ENCODE measurements at regions not wholly inside any gene's neighbourhood (a gene's known extent, or its start where the extent isn't known, plus 50 kb on each side); places are given as distances from the start of the nearest gene placed in this dataset.

GRCh38 chrX:120794525-120794975 lies 81.1 kb downstream of the CT47B1 start:
- Histone ChIP-seq H3K36me3 (ENCODE audit: control insufficient read depth in 2 of 2, extremely low read depth in 1 of 2, insufficient read depth in 2 of 2, low read length in 2 of 2) (no peaks in the 10 kb centered on the region), H3K4me2 (ENCODE audit: insufficient read depth, low read length) (peak overlapping the region; percentile 27), H3K4me1 (ENCODE audit: control insufficient read depth, extremely low read depth, insufficient read depth, low read length) (peaks cover 71% of the 10 kb centered on the region), H4K20me1 (replicated peaks; ENCODE audit: control insufficient read depth, extremely low read depth, insufficient read depth, low read length) (no peaks in the 10 kb centered on the region), H3K9ac (replicated peaks; ENCODE audit: extremely low read depth, insufficient read depth, low read length) (peak overlapping the region; percentile 5), H3K4me3 (replicated peaks in 1 of 3; ENCODE audit: insufficient read depth in 1 of 3, low read depth in 1 of 3, low read length in 3 of 3) (no peak overlapping the region), H2AFZ (ENCODE audit: low read depth, low read length) (no peak overlapping the region), H3K27ac (ENCODE audit: insufficient read depth, low read depth, low read length) (peak overlapping the region; percentile 79), H3K79me2 (ENCODE audit: control insufficient read depth, insufficient read depth, low read length) (no peaks in the 10 kb centered on the region), H3K9me3 (replicated peaks; ENCODE audit: control insufficient read depth, insufficient read depth, low read length) (no peaks in the 10 kb centered on the region), H3K27me3 (ENCODE audit: control insufficient read depth in 2 of 2, insufficient read depth in 2 of 2, low read length in 2 of 2) (no peaks in the 10 kb centered on the region), H3K9me1 (replicated peaks; ENCODE audit: control insufficient read depth, extremely low read depth, insufficient read depth, low read length) (no peaks in the 10 kb centered on the region)
- intact Hi-C loops (cut with micrococcal nuclease): loop anchor here (1.0 to 10.0 kb wide), 3 partner anchors 25 to 540 kb away; partner anchors contain the start of gene ZBTB33
- FAIRE-seq (peak; percentile 70), DNase-seq (ENCODE audit: low read depth, low spot score) (peak; percentile 67)
- ChIA-PET POLR2A (no interaction called here), CTCF (interaction anchor here (1.4 to 1.5 kb wide), 2 partner anchors 44 to 308 kb away, joined by 3 to 4 read pairs; no protein-coding TSS in a partner anchor)
- dilution Hi-C loops (cut with MboI; ENCODE audit: extremely low pct_ligation_motif_present, low sequenced_read_pairs): no loop called here
- BruUV-seq (replicated peaks): no TSS peak
- TF ChIP-seq POLR2AphosphoS5 (IDR thresholded peaks at IDR 0.05; ENCODE audit: insufficient read depth, low read depth, low read length): peak; percentile 38
- peak; percentile 62 for TF ChIP-seq MAX (IDR thresholded peaks at IDR 0.05; ENCODE audit: insufficient read depth, insufficient read length)
- TF ChIP-seq, protein P1, sequence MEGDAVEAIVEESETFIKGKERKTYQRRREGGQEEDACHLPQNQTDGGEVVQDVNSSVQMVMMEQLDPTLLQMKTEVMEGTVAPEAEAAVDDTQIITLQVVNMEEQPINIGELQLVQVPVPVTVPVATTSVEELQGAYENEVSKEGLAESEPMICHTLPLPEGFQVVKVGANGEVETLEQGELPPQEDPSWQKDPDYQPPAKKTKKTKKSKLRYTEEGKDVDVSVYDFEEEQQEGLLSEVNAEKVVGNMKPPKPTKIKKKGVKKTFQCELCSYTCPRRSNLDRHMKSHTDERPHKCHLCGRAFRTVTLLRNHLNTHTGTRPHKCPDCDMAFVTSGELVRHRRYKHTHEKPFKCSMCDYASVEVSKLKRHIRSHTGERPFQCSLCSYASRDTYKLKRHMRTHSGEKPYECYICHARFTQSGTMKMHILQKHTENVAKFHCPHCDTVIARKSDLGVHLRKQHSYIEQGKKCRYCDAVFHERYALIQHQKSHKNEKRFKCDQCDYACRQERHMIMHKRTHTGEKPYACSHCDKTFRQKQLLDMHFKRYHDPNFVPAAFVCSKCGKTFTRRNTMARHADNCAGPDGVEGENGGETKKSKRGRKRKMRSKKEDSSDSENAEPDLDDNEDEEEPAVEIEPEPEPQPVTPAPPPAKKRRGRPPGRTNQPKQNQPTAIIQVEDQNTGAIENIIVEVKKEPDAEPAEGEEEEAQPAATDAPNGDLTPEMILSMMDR (IDR thresholded peaks at IDR 0.05; ENCODE audit: extremely low read depth in 1 of 2, insufficient read depth in 1 of 2, low read depth in 1 of 2, low read length in 2 of 2): no peak
- peak; percentile 82 for TF ChIP-seq JUN (IDR thresholded peaks at IDR 0.05; ENCODE audit: borderline replicate concordance, insufficient read depth, insufficient read length, low read depth)
- peak; percentile 92 for TF ChIP-seq GATA2 (IDR thresholded peaks at IDR 0.05; ENCODE audit: insufficient read depth, insufficient read length, low read depth, low read length)
- TF ChIP-seq MYC (IDR thresholded peaks at IDR 0.05; ENCODE audit: low read depth, low read length): no peak
- peak; percentile 50 for TF ChIP-seq FOS (IDR thresholded peaks at IDR 0.05; ENCODE audit: borderline replicate concordance, insufficient read depth, low read length)
